ENCODE measurements at regions not wholly inside any gene's neighbourhood (a gene's known extent, or its start where the extent isn't known, plus 50 kb on each side); places are given as distances from the start of the nearest gene placed in this dataset.

GRCh38 chr2:33670392-33670937 lies 71.4 kb upstream of the FAM98A start:
- H3K4me3 ChIP-seq (ENCODE audit: low read depth, low read length, poor library complexity, severe bottlenecking): no peak overlapping the region
- CTCF ChIA-PET (ENCODE audit: unreplicated experiment): no interaction called here
- POLR2A ChIA-PET: no interaction called here
- no peak for DNase-seq (ENCODE audit: low spot score)
- no peaks in the 10 kb centered on the region for H3K4me1 ChIP-seq (ENCODE audit: insufficient read depth, low read length, poor library complexity, severe bottlenecking)
- no TSS peak for BruUV-seq (replicated peaks)
- TF ChIP-seq EZH2phosphoT487 (IDR thresholded peaks at IDR 0.05; ENCODE audit: borderline replicate concordance, low read depth, low read length) (no peak), CTCF (conservative IDR thresholded peaks at IDR 0.05; ENCODE audit: low read length) (0 out of 2 replicates have a peak, but pooled peaks have one; percentile 11)
- no peak overlapping the region for H2AFZ ChIP-seq (ENCODE audit: low read length)
- H3K4me2 ChIP-seq (ENCODE audit: low read length): no peak overlapping the region
- intact Hi-C loops (cut with micrococcal nuclease; ENCODE audit: unreplicated experiment): no loop called here
- no peaks in the 10 kb centered on the region for H3K9me3 ChIP-seq (ENCODE audit: low read length)
- H3K9me2 ChIP-seq (ENCODE audit: insufficient read depth, low read length): no peaks in the 10 kb centered on the region
- H3K79me2 ChIP-seq (ENCODE audit: insufficient read depth, low read depth, low read length): no peaks in the 10 kb centered on the region
- H3K36me3 ChIP-seq (ENCODE audit: insufficient read depth, low read length): no peaks in the 10 kb centered on the region
- H3K27ac ChIP-seq (ENCODE audit: low read depth, low read length, poor library complexity, severe bottlenecking): no peak overlapping the region
- H4K20me1 ChIP-seq (ENCODE audit: insufficient read depth, low read length): no peaks in the 10 kb centered on the region

- H3K27ac ChIP-seq (ENCODE audit: low read depth, low read length, poor library complexity, severe bottlenecking): no peak overlapping the region
- TF ChIP-seq CTCF (conservative IDR thresholded peaks at IDR 0.05; ENCODE audit: low read length) (no peak), EZH2phosphoT487 (IDR thresholded peaks at IDR 0.05; ENCODE audit: borderline replicate concordance, low read depth, low read length) (no peak)
- no peaks in the 10 kb centered on the region for H3K79me2 ChIP-seq (ENCODE audit: insufficient read depth, low read depth, low read length)
- CTCF ChIA-PET (ENCODE audit: unreplicated experiment): no interaction called here
- BruUV-seq (replicated peaks): no TSS peak
- intact Hi-C loops (cut with micrococcal nuclease; ENCODE audit: unreplicated experiment): no loop called here
- POLR2A ChIA-PET: no interaction called here
- no peaks in the 10 kb centered on the region for H4K20me1 ChIP-seq (ENCODE audit: insufficient read depth, low read length)
- no peak overlapping the region for H3K4me3 ChIP-seq (ENCODE audit: low read depth, low read length, poor library complexity, severe bottlenecking)
- no peak overlapping the region for H3K4me2 ChIP-seq (ENCODE audit: low read length)
- no peak overlapping the region for H2AFZ ChIP-seq (ENCODE audit: low read length)
- H3K9me3 ChIP-seq (ENCODE audit: low read length): peaks cover 9% of the 10 kb centered on the region; the same call in 1 of the 2 replicates
- no peak for DNase-seq (ENCODE audit: low spot score)
- no peaks in the 10 kb centered on the region for H3K9me2 ChIP-seq (ENCODE audit: insufficient read depth, low read length)
- H3K4me1 ChIP-seq (ENCODE audit: insufficient read depth, low read length, poor library complexity, severe bottlenecking): no peaks in the 10 kb centered on the region
- no peaks in the 10 kb centered on the region for H3K36me3 ChIP-seq (ENCODE audit: insufficient read depth, low read length)
Observed at GRCh38 chr2:33666879-33667278, 67.8 kb upstream of the FAM98A start.

- BruUV-seq (replicated peaks): no TSS peak
- Histone ChIP-seq H3K4me2 (ENCODE audit: low read length) (no peak overlapping the region), H3K36me3 (ENCODE audit: insufficient read depth, low read length) (no peaks in the 10 kb centered on the region), H3K4me1 (ENCODE audit: insufficient read depth, low read length, poor library complexity, severe bottlenecking) (no peaks in the 10 kb centered on the region), H3K27ac (ENCODE audit: low read depth, low read length, poor library complexity, severe bottlenecking) (no peak overlapping the region), H3K4me3 (ENCODE audit: low read depth, low read length, poor library complexity, severe bottlenecking) (no peak overlapping the region), H4K20me1 (ENCODE audit: insufficient read depth, low read length) (no peaks in the 10 kb centered on the region), H2AFZ (ENCODE audit: low read length) (no peak overlapping the region), H3K9me2 (ENCODE audit: insufficient read depth, low read length) (no peaks in the 10 kb centered on the region), H3K79me2 (ENCODE audit: insufficient read depth, low read depth, low read length) (no peaks in the 10 kb centered on the region), H3K9me3 (ENCODE audit: low read length) (peaks cover 9% of the 10 kb centered on the region; the same call in 1 of the 2 replicates)
- ChIA-PET CTCF (ENCODE audit: unreplicated experiment) (no interaction called here), POLR2A (no interaction called here)
- DNase-seq (ENCODE audit: low spot score): no peak
- intact Hi-C loops (cut with micrococcal nuclease; ENCODE audit: unreplicated experiment): no loop called here
- TF ChIP-seq CTCF (conservative IDR thresholded peaks at IDR 0.05; ENCODE audit: low read length) (no peak), EZH2phosphoT487 (IDR thresholded peaks at IDR 0.05; ENCODE audit: borderline replicate concordance, low read depth, low read length) (no peak)
Observed at GRCh38 chr2:33665039-33665438, 65.9 kb upstream of the FAM98A start.

Measured in OCI-LY7 (cell line).